ENCODE measurements at regions not wholly inside any gene's neighbourhood (a gene's known extent, or its start where the extent isn't known, plus 50 kb on each side); places are given as distances from the start of the nearest gene placed in this dataset.

DNA sequence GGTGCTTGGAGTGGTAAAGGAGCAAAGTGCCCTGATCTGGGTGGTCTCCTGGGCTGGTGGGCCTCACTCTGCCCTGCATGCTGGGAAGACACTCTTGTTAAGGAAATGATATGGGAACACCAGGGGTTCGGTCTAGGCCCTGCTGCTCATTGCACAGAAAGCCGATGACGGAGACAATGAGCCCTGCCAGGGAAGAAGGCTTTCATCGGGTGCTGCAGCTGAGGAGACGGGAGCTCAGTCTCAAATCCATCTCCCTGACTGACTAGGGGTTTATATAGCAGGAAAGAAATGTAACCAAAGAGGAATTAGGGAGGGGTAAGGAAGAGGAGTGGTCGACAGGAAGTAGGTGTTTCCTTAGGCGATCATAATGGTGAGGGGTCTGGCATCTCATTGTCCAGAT lies 253.4 kb downstream of the TEX29 start:
- no peak overlapping the region for H3K4me2 ChIP-seq (replicated peaks; ENCODE audit: extremely low read depth, low read length, poor library complexity, severe bottlenecking)
- H3K9me3 Mint-ChIP-seq, result peaks cover 17 to 52% (median 35%) of the 10 kb centered on the region in 7 donors
- peaks cover 29 to 41% of the 10 kb centered on the region in 2 donors for H3K9me3 ChIP-seq (replicated peaks in 1 of 2; ENCODE audit: control insufficient read depth in 1 of 2, insufficient read depth in 1 of 2, low read length in 2 of 2)
- H3K27ac Mint-ChIP-seq, result no peak overlapping the region
- H3K27me3 ChIP-seq (ENCODE audit: control insufficient read depth in 2 of 2, insufficient read depth in 2 of 2, low read length in 2 of 2), result no peaks in the 10 kb centered on the region
- intact Hi-C loops (cut with micrococcal nuclease), result no loop called here
- H3K36me3 Mint-ChIP-seq, result no peaks in the 10 kb centered on the region
- H3K4me1 ChIP-seq (ENCODE audit: control insufficient read depth in 1 of 2, insufficient read depth in 2 of 2, low read length in 2 of 2), result no peaks in the 10 kb centered on the region
- no peak overlapping the region for H2AFZ ChIP-seq (ENCODE audit: insufficient read depth, low read depth, low read length, poor library complexity, severe bottlenecking)
- DNase-seq, result no peak
- H3K79me2 ChIP-seq (ENCODE audit: insufficient read depth, low read length), result no peaks in the 10 kb centered on the region
- no peak overlapping the region for H3K27ac ChIP-seq (ENCODE audit: low read depth in 1 of 2, low read length in 2 of 2)
- H3K4me3 Mint-ChIP-seq, result no peak overlapping the region
- WGBS (ENCODE audit: insufficient coverage), result 90% methylated on average over 6 of the region's 7 CpGs
- no peaks in the 10 kb centered on the region for H3K4me1 Mint-ChIP-seq
- H4K20me1 ChIP-seq (ENCODE audit: insufficient read depth, low read length), result no peaks in the 10 kb centered on the region
- H3K4me3 ChIP-seq (replicated peaks in 1 of 3; ENCODE audit: low read depth in 2 of 3, low read length in 3 of 3), result no peak overlapping the region
- H3K27me3 Mint-ChIP-seq (ENCODE audit: low read depth in 3 of 3), result no peaks in the 10 kb centered on the region
- no peak overlapping the region for H3K9ac ChIP-seq (ENCODE audit: insufficient read depth, low read length, poor library complexity, severe bottlenecking)
- H3K36me3 ChIP-seq (replicated peaks in 1 of 2; ENCODE audit: control insufficient read depth in 1 of 2, insufficient read depth in 2 of 2, low read length in 2 of 2), result no peaks in the 10 kb centered on the region
- TF ChIP-seq, protein P1, sequence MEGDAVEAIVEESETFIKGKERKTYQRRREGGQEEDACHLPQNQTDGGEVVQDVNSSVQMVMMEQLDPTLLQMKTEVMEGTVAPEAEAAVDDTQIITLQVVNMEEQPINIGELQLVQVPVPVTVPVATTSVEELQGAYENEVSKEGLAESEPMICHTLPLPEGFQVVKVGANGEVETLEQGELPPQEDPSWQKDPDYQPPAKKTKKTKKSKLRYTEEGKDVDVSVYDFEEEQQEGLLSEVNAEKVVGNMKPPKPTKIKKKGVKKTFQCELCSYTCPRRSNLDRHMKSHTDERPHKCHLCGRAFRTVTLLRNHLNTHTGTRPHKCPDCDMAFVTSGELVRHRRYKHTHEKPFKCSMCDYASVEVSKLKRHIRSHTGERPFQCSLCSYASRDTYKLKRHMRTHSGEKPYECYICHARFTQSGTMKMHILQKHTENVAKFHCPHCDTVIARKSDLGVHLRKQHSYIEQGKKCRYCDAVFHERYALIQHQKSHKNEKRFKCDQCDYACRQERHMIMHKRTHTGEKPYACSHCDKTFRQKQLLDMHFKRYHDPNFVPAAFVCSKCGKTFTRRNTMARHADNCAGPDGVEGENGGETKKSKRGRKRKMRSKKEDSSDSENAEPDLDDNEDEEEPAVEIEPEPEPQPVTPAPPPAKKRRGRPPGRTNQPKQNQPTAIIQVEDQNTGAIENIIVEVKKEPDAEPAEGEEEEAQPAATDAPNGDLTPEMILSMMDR (IDR thresholded peaks at IDR 0.05), result no peak

DNA sequence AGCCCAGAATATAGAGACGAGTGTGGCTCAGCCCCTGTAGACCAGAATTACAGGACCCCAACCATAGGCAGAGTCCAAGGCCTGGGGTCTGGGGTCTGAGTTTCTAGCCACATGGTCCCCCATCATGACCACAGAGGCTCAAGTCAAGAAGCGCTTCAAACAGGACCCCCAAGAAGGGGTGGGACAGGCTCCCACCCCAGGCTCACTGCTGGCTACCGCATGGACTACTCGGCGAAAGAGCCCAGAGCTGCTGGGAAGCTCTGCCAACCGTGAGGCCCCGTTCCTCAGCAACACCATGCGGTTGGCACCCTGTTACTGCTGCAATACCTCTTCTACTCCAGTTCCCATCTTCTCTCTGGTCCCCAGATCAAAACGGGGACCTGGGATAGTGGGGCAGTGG lies 254.8 kb downstream of the TEX29 start:
- TF ChIP-seq, protein P1 (IDR thresholded peaks at IDR 0.05), result no peak
- DNase-seq, result no peak
- Mint-ChIP-seq H3K4me3 (no peak overlapping the region), H3K9me3 (peaks cover 17 to 44% (median 35%) of the 10 kb centered on the region in 7 donors), H3K27me3 (ENCODE audit: low read depth in 3 of 3) (no peaks in the 10 kb centered on the region), H3K4me1 (no peaks in the 10 kb centered on the region), H3K27ac (no peak overlapping the region), H3K36me3 (no peaks in the 10 kb centered on the region)
- no peak overlapping the region for H3K27ac ChIP-seq (ENCODE audit: low read depth in 1 of 2, low read length in 2 of 2)
- H4K20me1 ChIP-seq (ENCODE audit: insufficient read depth, low read length), result no peaks in the 10 kb centered on the region
- peaks cover 26 to 38% of the 10 kb centered on the region in 2 donors for H3K9me3 ChIP-seq (replicated peaks in 1 of 2; ENCODE audit: control insufficient read depth in 1 of 2, insufficient read depth in 1 of 2, low read length in 2 of 2)
- H3K4me2 ChIP-seq (replicated peaks; ENCODE audit: extremely low read depth, low read length, poor library complexity, severe bottlenecking), result no peak overlapping the region
- no peaks in the 10 kb centered on the region for H3K79me2 ChIP-seq (ENCODE audit: insufficient read depth, low read length)
- H3K27me3 ChIP-seq (ENCODE audit: control insufficient read depth in 2 of 2, insufficient read depth in 2 of 2, low read length in 2 of 2), result no peaks in the 10 kb centered on the region
- no peak overlapping the region for H2AFZ ChIP-seq (ENCODE audit: insufficient read depth, low read depth, low read length, poor library complexity, severe bottlenecking)
- WGBS (ENCODE audit: insufficient coverage), result 100% methylated on average over 5 of the region's 9 CpGs
- no peaks in the 10 kb centered on the region for H3K36me3 ChIP-seq (replicated peaks in 1 of 2; ENCODE audit: control insufficient read depth in 1 of 2, insufficient read depth in 2 of 2, low read length in 2 of 2)
- H3K9ac ChIP-seq (ENCODE audit: insufficient read depth, low read length, poor library complexity, severe bottlenecking), result no peak overlapping the region
- H3K4me3 ChIP-seq (replicated peaks in 1 of 3; ENCODE audit: low read depth in 2 of 3, low read length in 3 of 3), result no peak overlapping the region
- intact Hi-C loops (cut with micrococcal nuclease), result no loop called here
- H3K4me1 ChIP-seq (ENCODE audit: control insufficient read depth in 1 of 2, insufficient read depth in 2 of 2, low read length in 2 of 2), result no peaks in the 10 kb centered on the region

Data from CD14-positive monocyte (primary cell).